NT2/D1 (cell line): ENCODE measurements at regions not wholly inside any gene's neighbourhood (a gene's known extent, or its start where the extent isn't known, plus 50 kb on each side); places are given as distances from the start of the nearest gene placed in this dataset.

Source experiments
- DNase-seq: peaks from one replicate; pipeline ENCODE4 v3.0.0-alpha.2; 2011; ENCODE audit warnings: low read depth, low spot score
- H3K27me3 ChIP-seq: 2 replicates; pipeline ENCODE4 v1.6.0; 2011; ENCODE audit warnings: mild to moderate bottlenecking; ENCODE audit not compliant: insufficient read length, insufficient read depth
- H3K36me3 ChIP-seq: 2 replicates; pipeline ENCODE4 v1.6.1; 2011; ENCODE audit warnings: mild to moderate bottlenecking, low read length, mixed read lengths; ENCODE audit not compliant: insufficient read depth, insufficient read length
- H3K4me1 ChIP-seq: 2 replicates; pipeline ENCODE4 v1.5.1; 2011; ENCODE audit not compliant: insufficient read depth, insufficient read length
- H3K4me3 ChIP-seq: 2 replicates; pipeline ENCODE4 v1.5.1; 2011; ENCODE audit warnings: low read depth; ENCODE audit not compliant: insufficient read length
- H3K9ac ChIP-seq: 2 replicates; pipeline ENCODE4 v1.6.0; 2011; ENCODE audit warnings: low read depth; ENCODE audit not compliant: insufficient read length
- H3K9me3 ChIP-seq: 2 replicates; pipeline ENCODE4 v1.5.1; 2011; ENCODE audit warnings: mild to moderate bottlenecking, low read length; ENCODE audit not compliant: insufficient read depth
- SUZ12 ChIP-seq: IDR thresholded peaks from 2 replicates; pipeline ENCODE4 v1.6.1; 2011; ENCODE audit not compliant: insufficient read length, insufficient read depth; ENCODE audit errors: extremely low read depth
- YY1 ChIP-seq: IDR thresholded peaks from 2 replicates; pipeline ENCODE4 v1.6.1; 2011; ENCODE audit not compliant: insufficient read length, insufficient read depth
- ZNF274 ChIP-seq: IDR thresholded peaks from 2 replicates; pipeline ENCODE4 v1.6.1; 2011; ENCODE audit warnings: mild to moderate bottlenecking, low read depth, low read length

- no peak for TF ChIP-seq SUZ12
- no peak for TF ChIP-seq YY1
- no peak for TF ChIP-seq ZNF274
- H3K9ac ChIP-seq, result no peak overlapping the region
- peaks cover 14% of the 10 kb centered on the region for H3K4me1 ChIP-seq
- no peaks in the 10 kb centered on the region for H3K36me3 ChIP-seq
- no peak overlapping the region for H3K4me3 ChIP-seq
- no peak for DNase-seq
- H3K9me3 ChIP-seq, result no peaks in the 10 kb centered on the region
- peaks cover 4% of the 10 kb centered on the region for H3K27me3 ChIP-seq
Measured at GRCh38 chr16:49013727-49014080, 267.9 kb downstream of the CBLN1 start.

GRCh38 chr16:49012961-49013726 lies 268.5 kb downstream of the CBLN1 start:
- no peaks in the 10 kb centered on the region for H3K36me3 ChIP-seq
- H3K9me3 ChIP-seq, result no peaks in the 10 kb centered on the region
- no peak for DNase-seq
- H3K27me3 ChIP-seq, result peaks cover 4% of the 10 kb centered on the region
- no peak overlapping the region for H3K9ac ChIP-seq
- no peak overlapping the region for H3K4me3 ChIP-seq
- TF ChIP-seq YY1, result no peak
- no peak for TF ChIP-seq SUZ12
- TF ChIP-seq ZNF274, result no peak
- H3K4me1 ChIP-seq, result peaks cover 14% of the 10 kb centered on the region

GRCh38 chr16:49011901-49012300 lies 269.7 kb downstream of the CBLN1 start:
- H3K9ac ChIP-seq, result no peak overlapping the region
- no peaks in the 10 kb centered on the region for H3K9me3 ChIP-seq
- DNase-seq, result no peak
- no peak overlapping the region for H3K4me3 ChIP-seq
- H3K36me3 ChIP-seq, result no peaks in the 10 kb centered on the region
- H3K4me1 ChIP-seq, result peaks cover 14% of the 10 kb centered on the region
- TF ChIP-seq SUZ12 (no peak), YY1 (no peak), ZNF274 (no peak)
- H3K27me3 ChIP-seq, result peaks cover 4% of the 10 kb centered on the region

GRCh38 chr16:49010879-49011278 lies 270.8 kb downstream of the CBLN1 start:
- no peak overlapping the region for H3K4me3 ChIP-seq

GRCh38 chr16:49010396-49010795 lies 271.2 kb downstream of the CBLN1 start:
- Histone ChIP-seq H3K4me3 (no peak overlapping the region), H3K4me1 (peaks cover 8% of the 10 kb centered on the region), H3K36me3 (no peaks in the 10 kb centered on the region), H3K9me3 (no peaks in the 10 kb centered on the region), H3K9ac (no peak overlapping the region), H3K27me3 (peaks cover 4% of the 10 kb centered on the region)
- TF ChIP-seq SUZ12 (no peak), ZNF274 (no peak)
- DNase-seq, result no peak

More at GRCh38 chr16:49010879-49011278, 270.8 kb downstream of the CBLN1 start:
- no peak for DNase-seq
- peaks cover 4% of the 10 kb centered on the region for H3K27me3 ChIP-seq
- peaks cover 11% of the 10 kb centered on the region for H3K4me1 ChIP-seq
- no peaks in the 10 kb centered on the region for H3K9me3 ChIP-seq
- H3K36me3 ChIP-seq, result no peaks in the 10 kb centered on the region
- no peak overlapping the region for H3K9ac ChIP-seq
- TF ChIP-seq SUZ12 (no peak), YY1 (no peak), ZNF274 (no peak)

- H3K9me3 ChIP-seq, result no peaks in the 10 kb centered on the region
- peaks cover 2% of the 10 kb centered on the region for H3K4me1 ChIP-seq
- TF ChIP-seq YY1 (no peak), SUZ12 (no peak), ZNF274 (no peak)
- H3K4me3 ChIP-seq, result no peak overlapping the region
- DNase-seq, result no peak
- H3K36me3 ChIP-seq, result no peaks in the 10 kb centered on the region
- no peak overlapping the region for H3K9ac ChIP-seq
- H3K27me3 ChIP-seq, result peaks cover under 1% of the 10 kb centered on the region
Measured at GRCh38 chr16:49009204-49009603, 272.4 kb downstream of the CBLN1 start.

GRCh38 chr16:49003992-49004391 lies 277.6 kb downstream of the CBLN1 start:
- Histone ChIP-seq H3K9ac (no peak overlapping the region), H3K27me3 (no peaks in the 10 kb centered on the region), H3K36me3 (no peaks in the 10 kb centered on the region), H3K9me3 (no peaks in the 10 kb centered on the region), H3K4me1 (no peaks in the 10 kb centered on the region), H3K4me3 (no peak overlapping the region)
- no peak for TF ChIP-seq ZNF274
- TF ChIP-seq SUZ12, result no peak
- TF ChIP-seq YY1, result no peak
- DNase-seq, result no peak
